GM21576 (cell line): ENCODE measurements at regions not wholly inside any gene's neighbourhood (a gene's known extent, or its start where the extent isn't known, plus 50 kb on each side); places are given as distances from the start of the nearest gene placed in this dataset.

Experiments used
- ATAC-seq: cut with Tn5 transposase; IDR thresholded peaks from one replicate; pipeline ENCODE4 v1.9.1; 2021; ENCODE audit warnings: mild to moderate bottlenecking, moderate library complexity; ENCODE audit not compliant: unreplicated experiment

GRCh38 chr11:127576210-127576609, 575.6 kb upstream of the KIRREL3 start:
- ATAC-seq, result no peak

- no peak for ATAC-seq
These were observed 573.9 kb upstream of the KIRREL3 start for GRCh38 chr11:127574478-127574877.

- ATAC-seq, result no peak
These were observed 568.3 kb upstream of the KIRREL3 start for GRCh38 chr11:127568891-127569290.

DNA sequence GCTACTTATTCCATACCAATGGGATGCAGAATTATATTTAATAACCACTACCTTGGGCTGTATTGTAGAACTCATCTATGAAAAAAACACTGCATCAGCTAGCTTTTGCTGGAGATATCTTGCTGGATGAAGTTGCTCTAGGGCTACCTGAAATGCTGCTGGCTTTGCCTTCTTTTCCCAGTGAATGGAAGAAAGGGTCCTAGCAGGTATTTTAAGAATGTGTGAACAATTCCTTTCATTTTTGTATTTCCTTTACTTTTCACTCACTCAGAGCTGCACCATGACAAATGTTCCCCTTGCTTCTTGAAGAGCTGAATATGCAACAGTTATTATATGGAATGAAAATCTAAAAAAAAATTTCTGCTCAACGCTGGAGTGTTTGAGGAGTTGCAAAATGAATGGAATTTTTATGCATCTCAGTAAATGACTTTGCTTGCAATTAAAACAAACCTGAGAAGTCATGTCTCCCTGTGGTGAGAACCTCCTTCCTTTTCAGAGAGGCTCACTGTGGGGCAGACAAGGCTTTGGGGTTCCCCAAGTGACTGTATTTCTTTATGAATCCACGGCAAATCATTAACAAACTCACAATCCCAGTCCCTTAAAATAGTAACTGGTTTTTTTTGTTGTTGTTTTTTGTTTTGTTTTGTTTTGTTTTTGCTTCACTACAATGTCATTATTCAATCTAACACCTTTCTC, 566.8 kb upstream of the KIRREL3 start:
- no peak for ATAC-seq

GRCh38 chr11:127564810-127565209, 564.2 kb upstream of the KIRREL3 start:
- no peak for ATAC-seq

DNA sequence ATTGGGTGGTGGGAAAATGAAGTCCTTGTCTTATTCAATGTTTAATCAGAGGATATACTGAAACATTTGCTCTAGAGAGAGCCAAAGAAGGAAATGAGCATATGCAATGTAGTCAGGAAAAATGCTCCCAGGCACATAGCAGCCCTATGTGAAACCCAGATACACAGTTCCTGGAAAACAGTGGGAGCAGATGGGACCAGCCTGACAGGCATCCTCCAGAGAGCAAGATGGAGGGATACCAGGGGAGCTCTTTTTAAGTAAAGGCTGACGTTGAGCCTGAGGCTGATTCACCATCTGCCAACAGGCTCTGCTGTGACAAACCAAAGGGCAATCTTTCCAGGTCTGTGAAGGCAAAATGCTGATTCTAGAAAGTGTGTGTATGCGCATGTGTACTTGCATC, 559.4 kb upstream of the KIRREL3 start:
- ATAC-seq, result no peak

GRCh38 chr11:127552446-127552845, 551.9 kb upstream of the KIRREL3 start:
- ATAC-seq, result no peak

DNA sequence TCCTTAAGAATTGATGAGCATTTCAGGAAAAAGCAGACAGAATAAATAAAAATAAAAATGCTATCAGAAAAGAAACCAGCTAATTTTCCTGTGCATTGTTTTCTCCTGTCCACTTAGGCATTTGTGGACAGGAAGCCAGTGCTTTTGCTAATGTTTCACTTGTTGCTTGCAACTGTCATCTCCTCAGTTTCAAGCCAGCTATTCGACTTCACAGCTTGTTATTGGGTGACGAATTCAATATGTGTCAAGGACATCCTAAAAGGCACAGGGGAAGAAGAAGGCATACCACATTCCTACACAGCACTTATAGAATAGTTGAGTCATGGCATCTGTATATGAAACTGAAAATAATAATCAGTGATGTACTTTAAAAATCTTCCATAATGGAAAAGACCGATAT, 530.6 kb upstream of the KIRREL3 start:
- no peak for ATAC-seq

- no peak for ATAC-seq
These were observed 527.7 kb upstream of the KIRREL3 start for GRCh38 chr11:127528297-127528696.

GRCh38 chr11:127524618-127525017, 524.0 kb upstream of the KIRREL3 start:
- no peak for ATAC-seq

GRCh38 chr11:127521413-127521812, 520.8 kb upstream of the KIRREL3 start:
- no peak for ATAC-seq

GRCh38 chr11:127507851-127508250, 507.3 kb upstream of the KIRREL3 start:
- no peak for ATAC-seq

- no peak for ATAC-seq
These were observed 506.1 kb upstream of the KIRREL3 start for GRCh38 chr11:127506647-127507046.

GRCh38 chr11:127506126-127506525, 505.6 kb upstream of the KIRREL3 start:
- ATAC-seq, result no peak

GRCh38 chr11:127496165-127496564, 495.6 kb upstream of the KIRREL3 start:
- no peak for ATAC-seq

- ATAC-seq, result no peak
These were observed 492.9 kb upstream of the KIRREL3 start for GRCh38 chr11:127493330-127494022.

DNA sequence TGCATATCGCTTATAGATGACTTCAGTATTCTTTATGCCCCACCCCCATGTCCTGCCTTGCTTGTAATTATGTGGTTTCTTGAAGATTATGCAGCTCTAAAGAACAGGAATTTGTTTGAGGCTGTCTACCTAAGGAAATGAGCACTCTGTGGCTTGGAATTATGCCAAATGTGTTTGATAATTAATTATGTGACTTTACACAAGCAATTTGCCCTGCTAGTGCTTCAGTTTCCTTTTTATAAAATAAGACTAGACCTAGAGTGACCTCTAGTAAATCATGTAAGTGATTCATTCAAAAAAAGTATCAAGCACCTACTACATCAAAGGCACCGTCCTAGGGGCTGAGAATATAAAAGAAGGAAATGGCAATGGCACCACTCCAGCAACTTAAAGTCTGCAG, 491.5 kb upstream of the KIRREL3 start:
- no peak for ATAC-seq

DNA sequence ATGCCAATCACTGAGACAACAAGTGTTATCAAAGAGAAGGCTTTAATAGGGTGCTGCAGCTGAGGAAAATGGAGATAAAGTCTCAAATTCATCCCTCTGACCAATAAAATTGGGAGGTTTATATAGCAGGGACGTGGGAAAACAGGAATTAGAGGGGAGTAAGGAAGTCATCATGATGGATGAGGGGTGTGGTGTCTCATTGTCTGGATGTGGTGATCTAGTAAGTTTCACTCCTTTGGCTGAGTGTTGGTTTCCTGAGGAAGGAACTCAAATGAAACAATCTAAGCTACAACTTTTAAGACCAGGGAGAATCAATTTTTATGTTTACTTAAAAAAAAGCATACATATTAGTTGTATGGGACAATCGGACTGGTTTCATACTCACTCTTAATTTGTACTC, 491.0 kb upstream of the KIRREL3 start:
- ATAC-seq, result no peak

DNA sequence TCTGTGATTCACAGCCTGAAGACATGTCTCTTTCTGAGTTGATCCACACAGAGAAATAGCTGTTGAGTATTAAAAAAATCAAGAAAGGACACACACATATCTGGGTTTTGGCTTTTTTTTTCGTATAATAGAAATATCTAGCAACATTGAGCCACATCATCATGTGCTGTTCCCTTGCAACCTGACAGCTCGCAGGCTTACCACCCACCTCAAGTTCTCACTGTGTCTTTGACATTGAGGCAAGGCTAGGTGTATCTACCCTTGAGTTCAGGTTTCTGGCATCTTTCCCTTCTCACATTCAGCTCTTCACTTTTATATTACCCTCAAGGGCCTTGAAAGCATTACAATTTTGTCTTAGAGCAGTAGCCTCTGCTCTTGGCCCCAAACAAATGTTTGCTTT, 490.3 kb upstream of the KIRREL3 start:
- ATAC-seq, result no peak

DNA sequence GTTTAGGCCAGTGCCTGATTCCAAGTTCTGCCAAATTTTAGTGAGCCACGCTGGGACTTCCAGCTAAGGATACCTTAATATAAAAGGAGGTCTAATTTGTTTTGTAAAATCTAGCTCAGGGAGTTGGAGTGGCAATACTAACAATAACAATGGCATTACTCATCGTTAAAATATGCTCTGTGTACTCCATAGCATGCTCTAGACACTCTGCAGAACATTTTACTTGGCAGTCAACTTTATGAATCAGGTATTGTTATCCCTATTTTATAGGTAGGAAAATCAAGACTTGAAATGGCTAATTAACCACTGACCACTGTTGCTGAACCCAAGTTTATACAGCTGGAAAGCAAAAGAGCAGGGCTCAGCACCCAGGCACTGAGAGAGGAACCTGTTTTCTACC, 485.0 kb upstream of the KIRREL3 start:
- ATAC-seq, result no peak

DNA sequence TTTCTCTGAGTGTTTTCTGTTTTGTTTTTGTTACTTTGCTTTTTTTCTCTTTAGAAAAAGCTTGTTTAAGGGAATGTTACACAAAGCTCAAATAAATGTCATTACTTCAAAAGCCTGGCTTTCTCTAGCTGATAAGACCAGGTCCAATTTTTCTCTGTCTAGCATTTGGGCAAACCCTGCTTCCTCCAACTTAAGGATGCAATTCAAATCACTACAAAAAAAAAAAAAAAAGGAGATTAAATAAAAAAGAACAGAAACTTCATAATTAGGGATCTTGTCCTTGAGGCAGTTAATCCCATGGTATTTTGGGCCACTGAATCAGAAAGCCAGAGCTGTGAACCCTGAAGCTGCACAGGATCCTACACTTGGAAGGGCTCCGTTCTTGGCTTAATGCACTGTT, 480.8 kb upstream of the KIRREL3 start:
- ATAC-seq, result no peak

DNA sequence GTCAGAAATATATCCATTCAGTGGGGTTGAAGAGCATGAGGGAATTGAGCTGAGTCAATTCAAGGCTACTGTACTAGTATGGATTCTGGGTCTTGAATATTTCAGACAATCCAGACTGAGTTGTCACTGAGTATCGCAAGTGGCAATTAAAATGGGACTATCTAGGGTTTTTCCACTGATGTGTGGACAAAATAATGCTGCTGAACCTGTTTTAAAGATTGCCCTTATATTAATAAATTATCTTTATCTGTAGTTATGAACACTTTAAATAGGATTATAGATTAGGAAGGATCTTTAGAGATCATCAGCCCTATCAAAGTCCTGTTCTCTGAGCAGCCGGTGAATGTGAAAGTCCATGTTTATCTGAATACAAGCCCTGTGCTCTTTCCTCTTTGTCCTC, 478.3 kb upstream of the KIRREL3 start:
- no peak for ATAC-seq

GRCh38 chr11:127474766-127475165, 474.2 kb upstream of the KIRREL3 start:
- ATAC-seq, result no peak
